Gastroesophageal sphincter (tissue), 3 donors: ENCODE measurements at regions not wholly inside any gene's neighbourhood (a gene's known extent, or its start where the extent isn't known, plus 50 kb on each side); places are given as distances from the start of the nearest gene placed in this dataset.

ENCODE experiments used
- EP300 ChIP-seq: sonication (generic); formaldehyde crosslinking; IDR thresholded peaks from one replicate; pipeline ENCODE4 v1.6.1; 2017; ENCODE audit warnings: antibody characterized with exemption, mild to moderate bottlenecking
- POLR2A ChIP-seq, 2 donors: fragments of 450-650 bp; IDR thresholded peaks; one replicate each; pipeline ENCODE4 v1.6.1; 2017; ENCODE audit warnings: antibody characterized with exemption in 2 of 2, mild to moderate bottlenecking in 2 of 2, moderate library complexity in 1 of 2
- POLR2AphosphoS5 ChIP-seq: sonication (generic); formaldehyde crosslinking; IDR thresholded peaks from one replicate; pipeline ENCODE4 v1.6.1; 2017; ENCODE audit warnings: antibody characterized with exemption
- TF ChIP-seq, protein P1 (sequence below), 4 experiments: fragments of 200-600 bp in 2 of 4; fragments of 450-650 bp in 2 of 4; sonication (generic) in 1 of 4; IDR thresholded peaks; one replicate each; pipeline ENCODE4 v1.5.1; 2017 to 2019; ENCODE audit warnings: antibody characterized with exemption in 4 of 4, mild to moderate bottlenecking in 2 of 4, moderate library complexity in 2 of 4

DNA sequence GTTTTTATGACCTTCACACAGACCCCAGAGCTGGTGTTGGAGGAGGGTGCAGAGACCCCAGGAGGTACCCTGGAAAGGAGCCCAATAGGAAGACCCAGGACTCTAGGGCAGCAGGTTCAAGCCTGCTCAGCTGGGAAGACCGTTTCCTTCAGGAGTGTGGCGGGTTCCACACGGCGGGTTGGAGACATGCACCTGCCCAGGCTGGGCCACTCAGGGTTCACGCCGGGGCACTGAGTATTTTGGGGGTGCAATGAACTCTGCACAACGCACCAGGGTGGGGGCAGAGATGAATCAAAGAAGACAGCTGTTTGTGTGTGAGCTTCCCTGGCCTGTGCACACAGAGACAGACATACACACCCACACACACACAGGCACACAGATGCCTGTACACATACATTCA, 52.5 kb upstream of the PPP2R3B start:
- TF ChIP-seq EP300 (no peak), POLR2A (IDR thresholded peaks at IDR 0.05) (no peak), POLR2AphosphoS5 (no peak)
- TF ChIP-seq, protein P1, sequence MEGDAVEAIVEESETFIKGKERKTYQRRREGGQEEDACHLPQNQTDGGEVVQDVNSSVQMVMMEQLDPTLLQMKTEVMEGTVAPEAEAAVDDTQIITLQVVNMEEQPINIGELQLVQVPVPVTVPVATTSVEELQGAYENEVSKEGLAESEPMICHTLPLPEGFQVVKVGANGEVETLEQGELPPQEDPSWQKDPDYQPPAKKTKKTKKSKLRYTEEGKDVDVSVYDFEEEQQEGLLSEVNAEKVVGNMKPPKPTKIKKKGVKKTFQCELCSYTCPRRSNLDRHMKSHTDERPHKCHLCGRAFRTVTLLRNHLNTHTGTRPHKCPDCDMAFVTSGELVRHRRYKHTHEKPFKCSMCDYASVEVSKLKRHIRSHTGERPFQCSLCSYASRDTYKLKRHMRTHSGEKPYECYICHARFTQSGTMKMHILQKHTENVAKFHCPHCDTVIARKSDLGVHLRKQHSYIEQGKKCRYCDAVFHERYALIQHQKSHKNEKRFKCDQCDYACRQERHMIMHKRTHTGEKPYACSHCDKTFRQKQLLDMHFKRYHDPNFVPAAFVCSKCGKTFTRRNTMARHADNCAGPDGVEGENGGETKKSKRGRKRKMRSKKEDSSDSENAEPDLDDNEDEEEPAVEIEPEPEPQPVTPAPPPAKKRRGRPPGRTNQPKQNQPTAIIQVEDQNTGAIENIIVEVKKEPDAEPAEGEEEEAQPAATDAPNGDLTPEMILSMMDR (IDR thresholded peaks at IDR 0.05) = no peak
